Eye (tissue), 1 donor: ENCODE measurements at regions not wholly inside any gene's neighbourhood (a gene's known extent, or its start where the extent isn't known, plus 50 kb on each side); places are given as distances from the start of the nearest gene placed in this dataset.

ENCODE experiments used
- DNase-seq: peaks from one replicate; pipeline ENCODE4 v3.0.0-alpha.2; 2015

DNA sequence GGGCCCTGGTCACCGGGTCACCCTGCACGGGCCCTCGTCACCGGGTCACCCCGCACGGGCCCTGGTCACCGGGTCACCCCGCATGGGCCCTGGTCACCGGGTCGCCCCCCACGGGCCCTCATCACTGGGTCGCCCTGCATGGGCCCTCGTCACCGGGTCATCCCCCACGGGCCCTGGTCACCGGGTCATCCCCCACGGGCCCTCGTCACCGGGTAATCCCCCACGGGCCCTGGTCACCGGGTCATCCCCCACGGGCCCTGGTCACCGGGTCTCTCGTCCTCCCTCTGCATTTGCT is 77.6 kb downstream of the RIPK4 start:
- no peak for DNase-seq

DNA sequence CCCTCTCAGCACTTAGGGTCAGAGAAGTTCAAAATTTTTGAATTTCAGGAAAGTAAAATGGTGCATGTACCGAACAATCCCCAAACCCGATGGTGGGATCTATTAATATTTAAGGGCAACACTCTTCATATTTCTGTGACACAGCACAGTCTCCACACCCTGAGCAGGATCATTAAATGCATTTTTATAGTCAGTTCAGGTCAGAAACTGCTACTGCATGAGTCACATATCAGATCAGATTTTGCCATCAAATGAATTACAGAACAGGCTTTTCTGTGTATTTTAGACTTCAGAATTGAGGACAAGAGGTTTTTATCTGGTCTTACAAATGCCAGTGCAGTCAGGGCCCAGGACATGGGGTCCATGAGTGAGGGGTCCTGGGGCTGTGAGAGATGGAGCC is 79.2 kb downstream of the RIPK4 start:
- DNase-seq = no peak

DNA sequence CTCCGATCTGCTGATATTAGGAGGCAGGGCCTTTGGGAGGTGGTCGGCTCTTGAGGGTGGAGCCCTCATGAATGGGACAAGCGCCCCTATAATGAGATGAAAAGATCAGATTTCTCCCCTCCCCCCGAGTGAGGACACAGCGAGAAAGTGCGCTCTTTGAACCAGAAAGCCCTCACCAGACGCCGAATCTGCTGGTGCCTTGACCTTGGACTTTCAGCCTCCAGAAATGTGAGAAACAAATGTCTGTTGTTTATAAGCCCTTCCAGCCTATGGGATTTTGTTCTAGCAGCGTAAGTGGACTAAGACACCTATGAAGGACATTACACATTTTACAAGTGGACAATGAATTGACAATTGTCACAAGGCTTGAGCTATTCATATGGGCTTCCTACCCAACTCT is 80.2 kb downstream of the RIPK4 start:
- DNase-seq = no peak

DNA sequence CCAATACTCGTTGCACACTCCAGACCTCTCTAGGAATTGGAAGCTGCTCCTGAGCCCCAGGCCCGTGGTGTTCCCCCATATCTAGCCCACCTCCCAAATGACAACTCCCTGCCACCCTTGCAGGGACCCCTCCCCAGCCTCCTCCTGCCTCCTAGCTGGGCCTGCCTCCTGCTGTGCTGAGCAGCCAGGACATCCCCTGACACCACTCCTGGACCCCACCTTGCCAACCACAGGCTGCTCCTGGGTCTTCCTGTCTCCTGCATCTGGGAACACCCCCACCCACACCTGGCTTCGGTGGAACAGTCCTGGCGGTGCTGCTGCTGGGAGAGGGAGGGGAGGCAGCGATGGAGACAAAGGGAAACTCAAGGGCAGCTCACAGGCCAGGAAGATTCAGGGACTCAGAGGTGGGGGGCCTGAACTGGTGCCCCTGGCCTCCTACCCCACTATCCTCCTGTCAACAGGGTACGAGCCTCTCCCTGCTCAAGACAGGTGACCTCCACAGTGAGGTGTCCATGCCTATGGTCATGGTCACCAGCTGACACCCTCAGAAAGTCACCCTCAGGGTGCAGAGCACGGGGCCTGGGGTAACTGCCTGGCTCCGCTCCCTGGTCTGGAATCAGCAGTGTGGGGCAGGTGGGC is 81.2 kb downstream of the RIPK4 start:
- no peak for DNase-seq

DNA sequence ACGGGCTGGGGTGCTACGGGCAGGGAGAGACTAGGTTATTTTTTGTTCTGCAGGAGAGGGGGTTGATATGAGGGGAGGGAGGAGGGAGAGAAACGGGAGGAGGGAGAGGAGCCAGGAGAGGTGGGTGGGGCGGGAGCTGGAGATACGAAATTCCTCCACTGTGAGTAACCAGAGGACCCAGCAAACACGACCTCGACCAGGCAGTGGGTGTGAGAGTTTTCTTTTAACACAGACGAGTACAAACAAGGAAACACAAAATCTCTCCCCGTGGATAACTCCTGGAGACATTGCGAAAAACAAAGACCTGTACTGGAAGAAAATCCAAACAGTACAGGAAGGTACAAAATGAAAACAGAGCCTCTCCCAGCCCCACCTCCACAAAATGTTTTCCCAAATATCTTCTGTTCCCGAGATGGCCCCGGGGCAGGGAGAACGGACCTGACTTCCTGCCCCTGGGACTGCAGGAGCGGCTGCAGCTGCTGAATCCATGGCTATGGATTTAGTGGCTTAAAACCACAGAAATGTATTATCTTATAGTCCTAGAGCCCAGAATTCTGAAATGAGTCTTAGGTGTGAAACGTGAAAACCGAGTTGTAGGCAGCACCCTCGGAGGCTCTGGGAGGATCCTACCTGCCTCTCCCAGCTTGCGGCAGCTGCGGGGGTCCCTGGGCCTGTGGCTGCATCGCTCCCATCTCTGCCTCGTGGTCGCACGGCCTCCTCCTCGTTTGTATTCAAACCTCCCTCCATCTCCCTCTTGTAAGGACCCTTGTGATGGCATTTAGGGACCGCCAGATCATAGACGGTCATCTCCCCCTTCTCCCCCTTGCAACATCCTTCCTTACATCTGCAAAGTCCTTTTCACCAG is 82.2 kb downstream of the RIPK4 start:
- no peak for DNase-seq

DNA sequence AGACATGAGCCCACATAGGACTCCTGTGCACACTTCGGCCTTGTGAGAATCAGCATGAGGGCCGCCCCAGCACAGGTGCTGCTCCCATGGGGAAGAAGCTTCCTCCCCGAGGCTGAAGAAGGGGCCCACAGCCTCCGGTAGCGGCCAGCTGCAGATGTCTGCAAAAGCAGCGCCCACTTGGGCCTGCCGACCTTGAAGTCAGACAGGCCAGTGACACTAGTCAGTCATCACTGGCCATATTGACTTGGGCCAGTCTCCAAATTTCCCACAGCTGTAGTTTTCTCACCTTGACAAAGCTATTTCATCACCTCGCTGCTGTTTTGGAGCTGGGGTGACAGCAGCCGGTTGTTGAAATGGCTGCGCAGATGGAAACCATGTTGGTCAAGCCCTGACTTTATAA is 83.0 kb downstream of the RIPK4 start:
- DNase-seq = no peak

DNA sequence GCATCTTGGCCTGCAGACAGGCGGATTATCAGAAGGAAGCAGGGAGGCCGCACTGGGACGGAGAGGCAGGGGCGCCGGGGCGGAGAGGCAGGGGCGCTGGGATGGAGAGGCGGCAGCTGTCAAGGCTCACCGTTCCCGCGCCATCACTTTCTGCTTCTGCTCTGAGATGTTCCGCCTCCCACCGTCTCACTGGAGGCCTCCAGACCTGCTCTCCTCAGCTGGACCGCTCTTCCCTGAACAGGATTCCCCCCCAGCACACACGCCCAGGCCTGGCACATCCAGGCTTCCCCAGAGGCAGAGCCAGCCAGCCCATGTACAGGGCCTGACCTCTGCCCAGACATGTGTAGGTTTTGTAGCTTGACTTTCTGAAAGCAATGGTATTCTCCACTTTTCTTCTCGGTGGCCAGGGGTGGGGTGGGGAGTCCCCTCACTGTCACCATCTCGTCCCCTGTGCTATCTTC is 84.1 kb downstream of the RIPK4 start:
- no peak for DNase-seq

DNA sequence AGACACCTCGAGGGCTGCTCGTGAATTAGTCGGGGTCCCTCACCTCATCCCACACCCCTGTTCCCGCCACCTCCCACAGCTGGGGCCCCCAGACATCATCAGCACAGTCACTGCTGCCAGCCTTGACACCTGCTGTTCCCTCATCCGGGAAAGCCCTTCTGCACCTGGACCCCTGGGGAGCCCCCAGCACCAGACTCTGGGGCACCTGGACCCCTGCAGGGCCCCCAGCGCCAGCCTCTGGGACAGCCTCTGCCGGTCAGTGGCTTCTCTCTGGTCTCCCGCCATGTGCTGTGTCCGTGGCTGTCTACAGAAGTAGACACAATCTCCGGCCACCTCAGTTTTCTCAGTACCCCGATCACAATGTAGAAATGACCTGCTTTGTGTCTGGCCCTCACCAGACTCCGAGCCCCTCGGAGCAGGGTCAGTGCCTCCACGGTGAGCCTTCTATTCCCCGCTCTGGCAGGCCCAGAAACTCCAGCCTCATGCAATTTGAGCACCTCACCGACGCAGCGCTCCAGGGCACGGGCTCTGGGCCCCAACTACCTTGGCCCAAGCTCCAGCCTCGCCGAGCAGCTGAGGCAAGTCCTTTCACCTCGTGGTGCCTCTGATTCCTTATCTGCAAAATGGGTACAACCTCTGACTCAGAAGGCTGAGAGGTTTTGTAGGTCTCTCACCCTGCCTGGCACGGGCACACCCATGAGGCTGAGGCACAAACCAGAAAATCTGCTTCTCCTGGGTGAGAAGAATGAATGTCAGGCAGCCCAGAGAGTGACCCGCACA is 84.7 kb downstream of the RIPK4 start:
- DNase-seq = no peak

DNA sequence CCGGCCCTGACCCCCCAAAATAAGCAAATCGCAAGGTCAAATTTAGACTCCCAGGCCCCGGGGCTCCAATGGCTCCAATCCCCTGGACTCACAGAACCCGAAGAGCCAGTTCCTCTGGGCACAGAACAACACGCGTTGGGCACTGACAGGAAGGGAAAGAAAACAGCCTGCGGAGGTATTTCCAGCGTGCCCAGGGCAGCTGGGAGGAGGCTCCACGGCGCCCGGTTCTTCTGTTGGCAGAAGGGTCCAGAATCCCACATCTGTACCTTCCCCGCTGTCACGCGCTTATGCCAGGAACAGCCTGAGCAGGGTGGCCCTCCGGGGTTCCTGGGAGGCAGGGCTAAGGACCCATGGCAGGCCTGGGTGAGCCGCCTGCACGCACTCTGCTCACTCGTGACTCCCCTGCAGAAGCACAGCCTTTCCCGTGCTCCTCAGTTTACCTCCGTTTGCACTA is 85.5 kb downstream of the RIPK4 start:
- DNase-seq = no peak

DNA sequence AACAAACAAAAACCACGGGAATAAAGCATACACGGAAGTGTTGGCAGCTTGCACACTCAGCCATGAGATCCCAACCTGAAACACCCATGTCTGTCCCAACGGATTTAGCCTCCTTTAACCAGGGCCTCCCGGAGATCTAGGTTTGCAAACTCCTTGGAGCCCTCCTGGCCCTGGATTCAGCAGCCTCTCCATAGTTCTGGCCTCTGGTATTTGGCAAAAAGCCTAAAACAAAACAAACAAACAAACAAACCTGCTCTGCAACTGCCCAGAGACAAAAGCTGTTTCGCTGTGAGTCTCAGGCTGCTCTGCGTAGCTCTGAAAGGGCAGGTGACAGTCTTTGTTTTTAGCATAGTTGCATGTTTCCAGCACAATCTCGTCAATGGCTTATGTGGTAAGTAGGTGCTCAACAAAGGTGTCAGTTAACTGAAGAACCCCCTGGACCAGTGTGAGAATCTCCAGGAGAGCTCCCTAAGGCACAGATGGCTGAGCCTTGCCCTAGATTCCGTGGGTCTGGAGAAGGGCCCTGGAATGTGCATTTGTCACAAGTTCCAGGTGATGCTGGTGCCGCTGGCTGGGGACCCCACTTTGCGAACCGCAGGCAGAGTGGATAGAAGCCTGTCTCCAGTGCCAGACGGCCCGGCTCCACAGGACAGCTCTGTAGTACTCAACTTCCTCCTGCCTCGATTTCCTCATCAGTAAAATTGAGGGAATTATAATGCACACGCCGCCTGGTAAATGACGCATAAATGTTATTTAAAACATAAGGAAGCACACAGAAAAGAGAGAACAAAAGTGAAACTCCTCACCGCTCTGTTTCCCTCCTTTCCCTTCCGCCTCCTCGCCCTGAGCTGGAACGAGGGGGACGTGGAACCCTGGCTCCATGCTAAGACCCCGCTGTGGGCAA is 86.2 kb downstream of the RIPK4 start:
- DNase-seq = no peak

DNA sequence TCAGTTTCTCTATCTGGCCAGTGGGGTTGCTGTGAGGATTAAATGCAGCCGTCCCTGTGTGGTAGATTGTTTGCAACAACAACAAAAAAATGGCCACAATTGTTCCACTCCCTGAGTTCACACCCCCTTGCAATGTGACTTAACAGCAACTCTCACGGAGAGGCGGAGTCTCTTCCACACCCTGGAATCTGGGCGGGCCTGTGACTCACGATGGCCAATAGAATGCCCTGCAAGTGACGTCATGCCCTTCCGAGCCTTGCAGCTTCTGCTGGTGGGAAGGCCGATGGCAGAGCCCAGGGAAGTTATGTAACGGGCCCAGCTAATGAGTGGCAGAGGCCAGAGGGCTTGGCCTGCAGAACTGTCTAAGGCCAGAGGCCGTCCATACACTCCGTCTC is 87.9 kb downstream of the RIPK4 start:
- peak; percentile 96 for DNase-seq

DNA sequence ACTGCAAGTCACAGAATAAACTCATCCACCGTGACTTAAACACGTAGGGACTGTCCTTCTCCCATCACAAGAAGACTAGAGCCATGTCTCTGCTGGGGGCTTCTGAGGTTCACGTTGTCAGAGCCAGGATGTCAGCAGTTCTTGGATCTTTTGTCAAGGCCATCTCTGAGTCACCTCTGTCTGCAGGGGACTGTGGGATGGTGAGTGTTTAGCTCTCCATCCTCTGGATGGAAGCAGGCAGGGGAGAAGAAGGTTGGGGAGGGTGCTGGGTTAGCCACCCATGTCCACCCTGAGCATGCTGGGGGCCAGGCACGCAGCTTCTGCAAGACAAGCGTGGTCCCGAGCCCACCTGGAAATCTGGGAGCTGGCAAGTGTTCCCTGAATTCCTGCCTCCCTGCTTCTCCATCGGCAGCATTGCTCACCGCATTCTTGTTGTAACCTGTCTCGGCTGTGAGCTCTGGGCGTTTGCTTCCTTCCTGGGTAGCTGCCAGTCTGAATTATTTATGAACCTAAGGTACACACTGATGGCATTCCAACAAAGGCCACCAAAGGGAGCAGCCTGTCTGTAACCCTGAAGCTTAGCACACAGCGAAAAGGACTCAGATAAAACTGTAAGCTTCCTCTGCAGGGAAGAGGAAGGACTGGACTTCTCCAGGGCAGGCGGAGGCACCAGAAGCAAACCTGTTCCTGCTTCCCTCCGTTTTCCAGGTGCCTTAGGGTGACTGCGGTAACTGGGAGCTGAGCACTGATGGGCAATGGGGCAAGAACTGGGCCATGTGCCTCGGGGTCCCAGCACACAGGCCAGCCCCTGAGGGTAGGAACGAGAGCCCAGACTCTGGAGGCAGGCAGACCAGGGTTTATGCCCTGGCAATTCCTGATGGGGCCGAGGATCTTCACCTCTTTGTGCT is 88.6 kb downstream of the RIPK4 start:
- peak; percentile 78 for DNase-seq

DNA sequence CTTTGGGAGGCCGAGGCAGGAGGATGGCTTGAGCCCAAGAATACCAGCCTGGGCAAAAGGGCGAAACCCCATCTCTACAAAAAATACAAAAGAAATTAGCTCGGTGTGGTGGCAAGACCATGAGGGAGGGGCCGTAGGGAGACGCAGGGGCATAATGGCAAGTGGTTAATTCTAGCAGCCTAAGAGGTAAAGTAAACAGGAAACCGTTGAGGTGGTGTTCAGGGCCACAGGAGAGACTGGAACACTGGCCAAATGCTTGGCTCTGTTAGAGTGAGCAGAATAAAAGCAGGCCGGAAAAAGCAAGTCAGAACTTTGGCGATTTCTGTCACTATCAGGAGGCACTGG is 89.2 kb downstream of the RIPK4 start:
- DNase-seq = no peak

DNA sequence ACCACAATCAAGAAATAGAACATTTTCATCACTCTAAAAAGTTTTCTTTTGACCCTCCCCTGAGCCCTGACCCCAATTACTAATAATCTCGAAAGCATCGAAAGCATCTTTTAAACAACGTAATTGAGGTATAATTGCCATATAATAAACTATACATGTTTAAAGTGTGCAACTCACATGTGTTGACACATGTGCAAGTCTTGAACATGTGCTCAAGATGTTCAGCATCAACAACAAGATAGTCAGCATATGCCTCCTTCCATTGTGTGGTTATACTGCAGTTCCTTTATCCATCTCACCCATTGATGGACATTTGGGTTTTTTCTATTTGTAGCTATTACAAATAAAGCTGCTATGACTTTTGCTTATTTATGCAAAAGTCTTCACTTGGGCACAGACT is 90.7 kb downstream of the RIPK4 start:
- DNase-seq = no peak

DNA sequence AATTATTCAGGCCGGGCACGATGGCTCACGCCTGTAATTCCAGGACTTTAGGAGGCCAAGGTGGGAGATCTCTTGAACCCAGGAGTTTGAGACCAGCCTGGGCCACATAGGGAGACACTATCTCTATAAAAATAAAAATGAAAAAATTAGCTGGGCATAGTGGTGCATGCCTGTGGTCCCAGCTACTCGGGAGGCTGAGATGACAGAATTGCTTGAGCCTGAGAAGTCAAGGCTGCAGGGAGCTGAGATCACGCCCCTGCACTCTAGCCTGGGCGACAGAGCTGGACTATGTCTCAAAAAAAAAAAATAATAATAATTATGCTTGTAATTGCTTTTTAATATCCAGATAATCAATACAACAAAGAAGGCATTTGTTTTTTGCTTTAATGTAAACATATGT is 91.3 kb downstream of the RIPK4 start:
- DNase-seq = no peak

DNA sequence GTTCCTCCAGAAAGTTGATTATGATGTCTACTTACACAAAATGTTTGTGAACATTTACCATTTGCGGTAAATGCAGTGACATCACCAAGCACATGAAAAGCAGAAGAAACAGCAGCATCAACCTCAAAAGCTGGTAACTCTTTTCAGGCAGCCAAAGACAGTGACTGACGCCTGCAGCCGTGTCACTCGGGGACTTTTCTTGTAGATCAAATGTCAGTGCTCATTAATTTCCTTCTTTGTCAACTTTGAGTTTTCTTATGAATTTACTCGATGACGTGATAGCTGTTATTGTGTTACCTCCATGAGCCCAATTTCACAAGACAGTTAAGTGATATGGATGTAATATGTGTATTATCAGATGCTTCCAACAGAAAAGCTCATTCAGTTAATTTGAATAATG is 92.5 kb downstream of the RIPK4 start:
- no peak for DNase-seq

DNA sequence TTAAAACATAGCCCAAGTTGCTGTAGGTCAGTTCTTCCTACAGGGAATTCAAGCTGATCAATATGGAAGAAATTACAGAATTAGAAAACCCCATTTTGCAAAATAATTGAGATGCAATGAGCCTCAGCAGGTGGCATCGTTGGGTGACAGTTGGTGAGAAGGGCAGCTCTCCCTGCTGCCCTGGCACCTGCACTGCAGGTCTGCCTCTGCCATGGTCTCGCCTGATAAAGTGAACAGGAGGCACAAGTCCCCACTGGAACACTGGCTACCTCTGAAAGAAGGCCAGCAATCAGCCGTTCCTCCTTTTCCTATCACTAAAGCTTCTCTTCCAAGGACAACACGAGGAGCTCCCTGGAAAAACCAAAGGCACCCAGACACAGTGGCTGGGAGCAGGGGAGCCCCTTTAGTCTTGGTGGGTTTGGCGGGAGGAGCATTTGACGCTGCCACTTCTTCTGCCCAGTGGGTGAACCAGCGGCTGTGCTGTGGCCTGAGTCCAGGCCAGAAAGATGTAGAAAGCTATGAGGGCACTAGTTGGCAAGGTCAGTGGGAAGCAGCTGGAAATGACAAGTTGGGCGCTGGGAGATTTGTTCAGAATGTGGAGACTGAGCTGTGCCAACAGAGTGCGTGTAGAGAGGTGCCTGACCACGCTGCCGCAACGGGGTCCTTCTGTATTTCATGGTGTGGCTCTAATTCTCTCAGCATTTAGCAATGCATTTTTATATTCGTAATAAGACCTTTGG is 93.1 kb downstream of the RIPK4 start:
- DNase-seq = no peak

DNA sequence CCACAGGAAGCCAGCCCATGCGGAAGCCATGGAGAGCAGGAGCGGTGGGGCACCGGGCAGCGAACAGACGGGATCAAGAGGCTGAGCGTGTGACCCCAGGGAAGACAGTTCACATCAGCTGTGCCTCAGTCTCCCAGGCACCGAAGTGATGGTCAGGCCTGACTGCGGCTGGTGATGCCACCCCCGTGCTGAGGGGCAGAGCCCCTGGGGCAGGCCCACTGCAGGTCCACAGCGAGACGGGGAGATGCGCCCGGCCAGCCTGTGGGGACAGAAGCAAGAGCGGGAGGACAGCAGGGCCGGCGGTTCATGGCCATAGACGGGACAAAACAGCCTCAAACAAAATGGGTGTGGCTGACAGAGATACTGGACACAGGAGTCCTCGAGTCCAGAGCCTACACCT is 93.8 kb downstream of the RIPK4 start:
- DNase-seq = no peak

DNA sequence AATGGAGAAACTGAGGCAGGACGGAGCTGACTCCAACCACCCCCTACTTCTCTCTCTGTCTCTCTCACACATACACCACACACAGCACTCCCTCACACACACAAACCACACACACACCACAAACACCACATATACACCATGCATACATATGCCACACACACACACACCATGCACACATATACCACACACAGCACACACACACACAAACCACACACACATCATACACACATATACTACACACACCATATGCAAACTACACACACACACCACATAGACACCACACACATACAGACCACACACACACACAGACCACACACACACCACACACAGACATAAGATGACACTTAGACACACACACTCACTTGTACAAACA is 94.3 kb downstream of the RIPK4 start:
- no peak for DNase-seq

DNA sequence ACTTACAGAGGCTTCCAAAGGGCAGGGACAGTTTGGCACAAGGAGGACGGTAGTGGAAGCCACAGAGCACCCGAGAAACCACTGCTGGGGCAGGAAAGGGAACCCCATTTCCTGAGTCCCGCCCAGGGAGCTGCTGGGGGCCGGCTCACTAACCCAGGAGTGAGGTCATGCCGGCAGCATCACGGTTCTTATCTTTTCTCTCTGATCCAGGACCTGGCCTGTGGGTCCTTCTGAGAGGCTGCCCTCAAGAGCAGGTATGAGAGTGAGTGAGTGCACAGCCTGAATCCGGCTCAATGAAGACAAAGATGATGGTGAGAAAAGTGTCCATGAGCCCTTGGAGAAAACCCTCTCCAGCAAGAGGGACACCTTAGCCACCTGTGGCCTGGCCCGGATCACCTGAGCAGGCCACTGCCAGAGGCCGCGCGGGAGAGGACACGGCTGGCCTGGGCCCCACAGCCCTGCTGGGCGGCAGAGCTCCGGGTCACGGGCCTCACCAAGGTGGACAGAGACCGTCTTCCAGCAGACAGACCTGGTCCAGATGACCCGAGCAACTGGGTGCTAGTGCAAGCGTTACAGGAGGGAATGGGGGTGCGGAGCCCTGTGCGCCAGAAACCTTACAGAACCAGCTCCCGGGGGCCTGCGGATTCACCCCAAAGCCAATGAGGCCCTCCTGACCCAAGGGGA is 94.9 kb downstream of the RIPK4 start:
- no peak for DNase-seq
